Superior temporal gyrus (tissue), 1 donor: ENCODE measurements at regions not wholly inside any gene's neighbourhood (a gene's known extent, or its start where the extent isn't known, plus 50 kb on each side); places are given as distances from the start of the nearest gene placed in this dataset.

Experiments
- DNase-seq: peaks from one replicate; pipeline ENCODE4 v3.0.0-alpha.2; 2016; ENCODE audit errors: extremely low spot score

- DNase-seq: no peak
These were observed 111.7 kb upstream of the MIS18BP1 start for GRCh38 chr14:45364565-45365156.

- DNase-seq: no peak
These were observed 109.5 kb upstream of the MIS18BP1 start for GRCh38 chr14:45362505-45362904.

GRCh38 chr14:45361727-45362126, 108.7 kb upstream of the MIS18BP1 start:
- DNase-seq: no peak

- no peak for DNase-seq
These were observed 106.7 kb upstream of the MIS18BP1 start for GRCh38 chr14:45359746-45360145.

- DNase-seq: no peak
These were observed 79.5 kb upstream of the MIS18BP1 start for GRCh38 chr14:45332360-45332988.

- no peak for DNase-seq
These were observed 55.9 kb upstream of the MIS18BP1 start for GRCh38 chr14:45308745-45309397.
